Esophagus squamous epithelium (tissue), 5 donors: ENCODE measurements at regions not wholly inside any gene's neighbourhood (a gene's known extent, or its start where the extent isn't known, plus 50 kb on each side); places are given as distances from the start of the nearest gene placed in this dataset.
"Not testable (repeated sequence)": the region's sequence is repeated elsewhere in the genome, so short reads cannot be mapped to it uniquely, and the experiment has no call there.

Source experiments
- DNase-seq: peaks from one replicate; lab custom pipeline; 2025; lab: John Stamatoyannopoulos, UW
- H3K27ac ChIP-seq, 4 donors: fragments of 200-600 bp; sonication (generic); one replicate each; pipeline ENCODE4 v1.5.1; 2016 to 2019; ENCODE audit warnings: mild to moderate bottlenecking in 1 of 4
- H3K27me3 ChIP-seq, 4 donors: fragments of 200-600 bp; sonication (generic); 1 replicate in 3 of 4; 2 replicates in 1 of 4; pipeline versions ENCODE4 v1.5.1 to v1.6.0; 2017 to 2021; ENCODE audit warnings: antibody characterized with exemption in 1 of 4
- H3K36me3 ChIP-seq, 3 donors: fragments of 200-600 bp; sonication (generic); one replicate each; pipeline ENCODE4 v1.5.1; 2016 to 2019
- H3K4me1 ChIP-seq, 3 donors: fragments of 200-600 bp; sonication (generic); one replicate each; pipeline ENCODE4 v1.5.1; 2017 to 2019
- H3K4me3 ChIP-seq, 4 donors: fragments of 200-600 bp; sonication (generic); 1 replicate in 3 of 4; 2 replicates in 1 of 4; pipeline ENCODE4 v1.5.1; 2016 to 2019; ENCODE audit warnings: mild to moderate bottlenecking in 2 of 4, moderate library complexity in 1 of 4
- H3K9me3 ChIP-seq, 3 donors: fragments of 200-600 bp; sonication (generic); one replicate each; pipeline ENCODE4 v1.5.1; 2016 to 2019
- POLR2A ChIP-seq, 4 donors: fragments of 450-650 bp; IDR thresholded peaks; one replicate each; pipeline ENCODE4 v1.6.1; 2017; ENCODE audit warnings: antibody characterized with exemption in 4 of 4, mild to moderate bottlenecking in 4 of 4, moderate library complexity in 3 of 4
- WGBS, 2 donors: methylation state at CpG; one replicate each; pipeline ENCODE4 v1.1.5; 2018; 5-methylcytosine and 5-hydroxymethylcytosine counted together
- intact Hi-C: fragments of 100-400 bp; cut with DNase I; formaldehyde crosslinking; loops from one replicate; pipeline ENCODE4 v1.15.0; 2022
- TF ChIP-seq, protein P1 (sequence below), 6 experiments: fragments of 450-650 bp in 4 of 6; fragments of 200-600 bp in 2 of 6; sonication (generic) in 2 of 6; IDR thresholded peaks; one replicate each; pipeline ENCODE4 v1.5.1; 2016 to 2019; ENCODE audit warnings: antibody characterized with exemption in 6 of 6, mild to moderate bottlenecking in 4 of 6, moderate library complexity in 4 of 6
- donor health status: DM: yes; HTN: yes; CAD: no.

GRCh38 chr22:26972286-26972685 is 314.9 kb downstream of the MIAT start:
- Histone ChIP-seq H3K27me3 (peaks cover 0 to 19% (median 0%) of the 10 kb centered on the region in 4 donors), H3K36me3 (no peaks in the 10 kb centered on the region), H3K9me3 (no peaks in the 10 kb centered on the region), H3K4me3 (no peak overlapping the region), H3K4me1 (no peaks in the 10 kb centered on the region), H3K27ac (no peak overlapping the region)
- DNase-seq = no peak
- 34 to 70% methylated on average over 2 to 6 of the region's 6 CpGs for WGBS, 2 donors
- intact Hi-C loops = no loop called here
- no peak for TF ChIP-seq POLR2A (IDR thresholded peaks at IDR 0.05)
- TF ChIP-seq, protein P1, sequence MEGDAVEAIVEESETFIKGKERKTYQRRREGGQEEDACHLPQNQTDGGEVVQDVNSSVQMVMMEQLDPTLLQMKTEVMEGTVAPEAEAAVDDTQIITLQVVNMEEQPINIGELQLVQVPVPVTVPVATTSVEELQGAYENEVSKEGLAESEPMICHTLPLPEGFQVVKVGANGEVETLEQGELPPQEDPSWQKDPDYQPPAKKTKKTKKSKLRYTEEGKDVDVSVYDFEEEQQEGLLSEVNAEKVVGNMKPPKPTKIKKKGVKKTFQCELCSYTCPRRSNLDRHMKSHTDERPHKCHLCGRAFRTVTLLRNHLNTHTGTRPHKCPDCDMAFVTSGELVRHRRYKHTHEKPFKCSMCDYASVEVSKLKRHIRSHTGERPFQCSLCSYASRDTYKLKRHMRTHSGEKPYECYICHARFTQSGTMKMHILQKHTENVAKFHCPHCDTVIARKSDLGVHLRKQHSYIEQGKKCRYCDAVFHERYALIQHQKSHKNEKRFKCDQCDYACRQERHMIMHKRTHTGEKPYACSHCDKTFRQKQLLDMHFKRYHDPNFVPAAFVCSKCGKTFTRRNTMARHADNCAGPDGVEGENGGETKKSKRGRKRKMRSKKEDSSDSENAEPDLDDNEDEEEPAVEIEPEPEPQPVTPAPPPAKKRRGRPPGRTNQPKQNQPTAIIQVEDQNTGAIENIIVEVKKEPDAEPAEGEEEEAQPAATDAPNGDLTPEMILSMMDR (IDR thresholded peaks at IDR 0.05) = no peak

DNA sequence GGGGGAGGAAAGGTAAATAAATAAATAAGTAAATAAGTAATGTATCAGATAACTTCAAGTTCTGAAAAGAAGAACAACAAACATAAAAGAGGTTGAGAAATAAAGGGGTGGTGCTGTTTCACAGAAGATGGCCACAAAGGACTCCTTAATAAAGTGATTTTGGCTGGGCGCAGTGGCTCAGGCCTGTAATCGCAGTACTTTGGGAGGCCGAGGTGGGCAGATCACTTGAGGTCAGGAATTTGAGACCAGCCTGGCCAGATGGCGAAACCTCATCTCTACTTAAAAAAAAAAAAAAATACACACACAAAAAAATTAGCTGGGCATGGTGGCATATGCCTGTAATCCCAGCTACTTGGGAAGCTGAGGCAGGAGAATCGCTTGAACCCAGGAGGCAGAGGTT is 315.5 kb downstream of the MIAT start:
- WGBS, 2 donors = 74 to 88% methylated on average over 5 of the region's 5 CpGs
- H3K36me3 ChIP-seq, H3K9me3 ChIP-seq, H3K27ac ChIP-seq, H3K4me1 ChIP-seq, DNase-seq, H3K4me3 ChIP-seq, intact Hi-C loops: not testable (repeated sequence)
- peaks cover 0 to 19% (median 0%) of the 10 kb centered on the region in 4 donors for H3K27me3 ChIP-seq

DNA sequence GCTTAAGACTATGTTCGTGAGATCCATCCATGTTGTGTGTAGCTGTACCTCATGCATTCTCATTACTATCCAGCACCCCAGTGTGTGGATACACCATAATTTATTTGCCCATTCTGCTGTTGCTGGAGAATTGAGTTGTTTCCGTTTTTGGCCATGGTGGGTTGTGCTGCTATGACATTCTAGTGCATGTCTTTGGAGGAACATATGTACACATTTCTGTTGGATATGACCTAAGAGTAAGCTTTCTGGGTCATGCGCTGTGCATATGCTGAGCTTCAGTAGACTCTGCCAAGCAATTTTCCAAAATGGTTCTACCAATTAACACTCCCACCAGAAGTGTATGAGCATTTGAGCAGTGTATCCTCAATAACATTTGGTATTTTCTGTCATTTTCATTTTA is 316.6 kb downstream of the MIAT start:
- no peaks in the 10 kb centered on the region for H3K36me3 ChIP-seq
- no peak overlapping the region for H3K4me3 ChIP-seq
- intact Hi-C loops = no loop called here
- H3K27ac ChIP-seq = no peak overlapping the region
- no peaks in the 10 kb centered on the region for H3K4me1 ChIP-seq
- TF ChIP-seq POLR2A (IDR thresholded peaks at IDR 0.05) = no peak
- TF ChIP-seq, protein P1 (IDR thresholded peaks at IDR 0.05) = no peak
- 75 to 82% methylated on average over 3 of the region's 3 CpGs for WGBS, 2 donors
- no peaks in the 10 kb centered on the region for H3K9me3 ChIP-seq
- H3K27me3 ChIP-seq = peaks cover 0 to 19% (median 0%) of the 10 kb centered on the region in 4 donors
- DNase-seq = no peak

- WGBS, 2 donors = 65% methylated on average over 4 of the region's 4 CpGs
- Histone ChIP-seq H3K4me1 (no peaks in the 10 kb centered on the region), H3K27ac (no peak overlapping the region), H3K27me3 (peaks cover 0 to 11% (median 0%) of the 10 kb centered on the region in 4 donors), H3K4me3 (no peak overlapping the region), H3K9me3 (no peaks in the 10 kb centered on the region), H3K36me3 (no peaks in the 10 kb centered on the region)
- intact Hi-C loops = no loop called here
- DNase-seq = no peak
- no peak for TF ChIP-seq POLR2A (IDR thresholded peaks at IDR 0.05)
- TF ChIP-seq, protein P1 (IDR thresholded peaks at IDR 0.05) = no peak
Observed at GRCh38 chr22:26974914-26975803, 317.8 kb downstream of the MIAT start.

DNA sequence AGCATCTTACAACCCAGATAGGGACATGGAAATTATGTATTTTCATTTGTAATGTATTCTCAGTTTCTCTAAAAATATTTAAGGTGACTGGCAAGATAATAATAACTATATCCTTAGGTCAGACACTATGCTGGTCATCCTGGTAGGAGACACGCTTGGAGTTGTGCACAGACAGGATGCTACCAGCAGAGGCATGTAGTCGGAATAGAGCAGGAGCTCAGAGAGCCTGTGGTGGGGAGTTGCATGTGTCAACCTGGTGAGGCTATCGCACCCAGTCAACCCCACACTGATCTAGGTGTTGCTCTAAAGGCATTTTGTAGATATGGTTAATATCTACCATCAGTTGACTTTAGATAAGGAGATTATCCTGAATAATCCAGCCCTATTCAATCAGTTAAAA is 318.5 kb downstream of the MIAT start:
- DNase-seq = no peak
- Histone ChIP-seq H3K4me3 (no peak overlapping the region), H3K27ac (no peak overlapping the region), H3K4me1 (no peaks in the 10 kb centered on the region), H3K9me3 (no peaks in the 10 kb centered on the region), H3K27me3 (peaks cover 0 to 6% (median 0%) of the 10 kb centered on the region in 4 donors), H3K36me3 (no peaks in the 10 kb centered on the region)
- TF ChIP-seq, protein P1 (IDR thresholded peaks at IDR 0.05) = no peak
- TF ChIP-seq POLR2A (IDR thresholded peaks at IDR 0.05) = no peak
- WGBS, 2 donors = 65 to 72% methylated on average over 3 of the region's 3 CpGs
- intact Hi-C loops = no loop called here
